ENCODE measurements at regions not wholly inside any gene's neighbourhood (a gene's known extent, or its start where the extent isn't known, plus 50 kb on each side); places are given as distances from the start of the nearest gene placed in this dataset.
"Not testable (repeated sequence)": the region's sequence is repeated elsewhere in the genome, so short reads cannot be mapped to it uniquely, and the experiment has no call there.

DNA sequence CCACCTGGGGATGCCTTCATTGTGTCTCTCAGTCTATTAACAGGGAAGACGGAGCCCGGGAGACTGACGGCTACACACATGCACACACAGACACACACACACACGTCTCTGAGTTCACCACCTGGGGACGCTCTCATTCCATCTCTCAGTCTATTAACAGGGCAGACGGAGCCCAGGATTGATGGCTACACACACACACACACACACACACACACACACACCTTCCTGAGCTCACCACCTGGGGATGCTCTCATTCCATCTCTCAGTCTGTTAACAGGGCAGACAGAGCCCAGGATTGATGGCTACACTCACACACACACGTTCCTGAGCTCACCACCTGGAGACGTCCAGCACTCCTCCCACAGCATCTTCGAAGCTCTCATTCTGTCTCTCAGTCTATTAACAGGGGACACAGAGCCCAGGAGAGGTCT lies 143.9 kb downstream of the OR4M2 start:
- no peaks in the 10 kb centered on the region for H3K27me3 Mint-ChIP-seq (ENCODE audit: low read depth)
- no peaks in the 10 kb centered on the region for H3K36me3 Mint-ChIP-seq (ENCODE audit: low read depth)
- intact Hi-C loops (cut with micrococcal nuclease): no loop called here
- no peak overlapping the region for H3K27ac Mint-ChIP-seq
- DNase-seq (ENCODE audit: low spot score): no peak
- H3K4me1 Mint-ChIP-seq (ENCODE audit: low read depth): peaks cover 17% of the 10 kb centered on the region
- no peaks in the 10 kb centered on the region for H3K9me3 Mint-ChIP-seq
- H3K4me3 Mint-ChIP-seq (ENCODE audit: low read depth): no peak overlapping the region

DNA sequence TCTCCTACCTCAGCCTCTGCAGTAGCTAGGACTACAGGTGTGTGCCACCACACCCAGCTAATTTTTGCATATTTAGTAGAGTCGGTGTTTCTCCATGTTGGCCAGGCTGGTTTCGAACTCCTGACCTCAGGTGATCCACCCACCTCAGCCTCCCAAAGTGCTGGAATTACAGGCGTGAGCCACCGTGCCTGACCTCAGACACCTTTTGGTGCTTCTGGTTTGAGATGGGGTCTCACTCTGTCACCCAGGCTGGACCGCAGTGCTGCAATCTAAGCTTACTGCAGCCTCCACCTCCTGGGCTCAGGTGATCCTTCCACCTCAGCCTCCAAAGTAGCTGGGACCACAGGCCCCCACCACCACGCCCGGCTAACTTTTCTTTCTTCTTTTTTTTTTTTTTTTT lies 144.6 kb downstream of the OR4M2 start:
- H3K9me3 Mint-ChIP-seq; H3K36me3 Mint-ChIP-seq (ENCODE audit: low read depth); intact Hi-C loops (cut with micrococcal nuclease); H3K4me3 Mint-ChIP-seq (ENCODE audit: low read depth); H3K27me3 Mint-ChIP-seq (ENCODE audit: low read depth); H3K27ac Mint-ChIP-seq; DNase-seq (ENCODE audit: low spot score): not testable (repeated sequence)
- peaks cover 17% of the 10 kb centered on the region for H3K4me1 Mint-ChIP-seq (ENCODE audit: low read depth)

DNA sequence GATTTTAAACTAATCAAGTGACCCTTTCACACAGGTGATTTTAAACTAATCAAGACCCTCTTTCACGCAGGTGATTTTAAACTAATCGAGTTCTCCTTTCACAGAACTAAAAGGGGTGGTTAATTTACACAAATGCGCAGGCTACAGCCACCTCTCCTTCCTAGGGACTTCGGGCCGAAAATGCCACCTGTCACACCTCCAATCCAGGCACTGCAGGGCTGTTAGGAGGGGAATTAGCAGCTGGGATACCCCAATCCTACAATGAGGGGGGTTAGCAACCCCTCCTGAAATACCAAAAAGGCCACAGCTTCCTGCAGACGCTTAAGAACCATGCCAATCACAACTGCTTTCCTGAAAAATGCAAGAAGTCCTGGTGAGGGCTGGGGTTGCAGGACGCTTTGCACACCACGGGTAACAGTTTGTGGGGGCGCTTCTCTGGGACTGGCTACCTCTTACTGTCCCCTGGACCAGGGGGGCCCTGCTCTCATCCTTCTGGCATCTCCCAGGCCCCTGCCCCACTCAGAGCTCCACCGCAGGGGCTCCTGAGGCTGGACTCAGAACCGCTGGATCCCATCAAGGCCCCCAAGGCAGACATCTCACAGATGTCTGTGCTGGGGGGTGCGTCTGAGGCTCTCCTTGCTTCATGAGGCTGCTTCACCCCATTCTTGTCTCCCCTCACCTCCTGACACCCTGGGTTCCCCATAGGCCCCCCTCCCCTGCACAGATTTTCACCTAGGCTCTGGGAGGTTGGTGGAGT lies 145.9 kb downstream of the OR4M2 start:
- intact Hi-C loops (cut with micrococcal nuclease): no loop called here
- Mint-ChIP-seq H3K4me1 (ENCODE audit: low read depth) (peaks cover 12% of the 10 kb centered on the region), H3K4me3 (ENCODE audit: low read depth) (no peak overlapping the region), H3K27me3 (ENCODE audit: low read depth) (no peaks in the 10 kb centered on the region), H3K36me3 (ENCODE audit: low read depth) (no peaks in the 10 kb centered on the region), H3K27ac (no peak overlapping the region), H3K9me3 (no peaks in the 10 kb centered on the region)
- DNase-seq (ENCODE audit: low spot score): no peak

DNA sequence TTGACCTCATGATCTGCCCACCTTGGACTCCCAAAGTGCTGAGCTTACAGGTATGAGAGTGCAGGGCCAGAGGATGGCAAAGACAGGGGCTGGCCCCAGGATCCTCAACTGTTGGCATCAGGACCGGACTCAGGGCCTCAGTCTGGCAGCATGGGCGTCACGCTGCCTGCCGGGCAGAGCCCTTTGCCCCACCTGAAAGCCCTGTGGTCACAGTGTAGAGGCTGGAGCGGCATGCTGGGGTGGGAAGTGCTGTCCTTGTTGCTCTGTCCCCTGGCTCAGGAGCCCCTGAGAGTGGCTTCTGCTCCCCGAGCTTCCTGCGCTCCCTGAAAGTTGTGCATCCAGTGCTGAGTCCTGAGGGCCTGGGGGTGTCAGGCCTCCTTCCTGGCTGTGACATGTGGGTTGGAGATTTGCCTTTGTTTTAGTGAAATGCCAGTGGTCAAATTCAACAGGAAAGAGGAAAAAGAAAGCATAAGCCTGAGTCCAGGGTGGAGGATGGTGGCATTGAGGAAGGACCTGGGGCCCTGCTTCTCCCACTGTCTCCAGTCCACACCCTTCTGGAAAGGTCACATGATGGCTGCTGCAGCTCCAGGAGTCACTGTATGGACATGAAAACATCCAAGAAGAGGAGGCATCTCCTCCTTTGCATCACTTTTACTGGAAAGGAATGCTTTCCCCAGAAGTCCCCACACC lies 147.2 kb downstream of the OR4M2 start:
- intact Hi-C loops (cut with micrococcal nuclease): no loop called here
- no peak overlapping the region for H3K4me3 Mint-ChIP-seq (ENCODE audit: low read depth)

DNA sequence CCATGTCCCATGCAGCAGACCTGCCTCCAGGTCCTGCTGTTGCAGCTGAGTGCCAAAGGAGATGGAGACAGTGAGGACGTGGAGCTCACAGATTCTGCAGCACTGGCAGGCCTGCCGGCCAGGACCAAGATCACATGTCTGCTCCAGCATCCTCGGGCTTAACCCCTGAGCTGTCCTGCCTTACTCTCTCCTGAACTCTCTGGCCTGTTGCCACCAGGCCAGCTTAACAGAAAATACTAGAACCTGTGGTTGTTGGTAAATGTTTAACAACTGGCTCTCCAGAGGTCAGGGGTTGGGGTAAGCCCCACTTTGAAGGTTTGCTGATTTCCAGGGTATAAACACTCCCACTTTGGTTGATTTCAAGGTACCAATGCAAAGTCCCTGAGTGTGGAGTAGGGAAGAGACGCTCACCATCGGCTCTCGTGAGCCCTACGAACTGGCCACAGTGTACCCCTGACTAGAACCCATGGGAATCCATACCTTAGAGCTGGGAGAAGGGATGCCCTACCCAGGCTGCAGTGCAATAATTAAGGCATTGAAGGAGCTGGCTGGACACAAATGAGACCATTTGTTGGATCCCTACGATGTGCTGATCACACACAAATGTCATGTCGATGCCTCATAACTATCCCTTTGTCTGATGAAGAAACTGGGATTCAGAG lies 147.9 kb downstream of the OR4M2 start:
- peaks cover 5% of the 10 kb centered on the region for H3K27me3 Mint-ChIP-seq (ENCODE audit: low read depth)
- no peak overlapping the region for H3K4me3 Mint-ChIP-seq (ENCODE audit: low read depth)
- no peak for DNase-seq (ENCODE audit: low spot score)
- H3K36me3 Mint-ChIP-seq (ENCODE audit: low read depth): no peaks in the 10 kb centered on the region
- intact Hi-C loops (cut with micrococcal nuclease): no loop called here
- H3K4me1 Mint-ChIP-seq (ENCODE audit: low read depth): peaks cover 4% of the 10 kb centered on the region
- H3K27ac Mint-ChIP-seq: no peak overlapping the region
- H3K9me3 Mint-ChIP-seq: no peaks in the 10 kb centered on the region

More for the DNA sequence above, 147.2 kb downstream of the OR4M2 start:
- Mint-ChIP-seq H3K27me3 (ENCODE audit: low read depth) (peaks cover 5% of the 10 kb centered on the region), H3K4me1 (ENCODE audit: low read depth) (peaks cover 4% of the 10 kb centered on the region), H3K27ac (no peak overlapping the region), H3K9me3 (no peaks in the 10 kb centered on the region), H3K36me3 (ENCODE audit: low read depth) (no peaks in the 10 kb centered on the region)
- DNase-seq (ENCODE audit: low spot score): no peak

DNA sequence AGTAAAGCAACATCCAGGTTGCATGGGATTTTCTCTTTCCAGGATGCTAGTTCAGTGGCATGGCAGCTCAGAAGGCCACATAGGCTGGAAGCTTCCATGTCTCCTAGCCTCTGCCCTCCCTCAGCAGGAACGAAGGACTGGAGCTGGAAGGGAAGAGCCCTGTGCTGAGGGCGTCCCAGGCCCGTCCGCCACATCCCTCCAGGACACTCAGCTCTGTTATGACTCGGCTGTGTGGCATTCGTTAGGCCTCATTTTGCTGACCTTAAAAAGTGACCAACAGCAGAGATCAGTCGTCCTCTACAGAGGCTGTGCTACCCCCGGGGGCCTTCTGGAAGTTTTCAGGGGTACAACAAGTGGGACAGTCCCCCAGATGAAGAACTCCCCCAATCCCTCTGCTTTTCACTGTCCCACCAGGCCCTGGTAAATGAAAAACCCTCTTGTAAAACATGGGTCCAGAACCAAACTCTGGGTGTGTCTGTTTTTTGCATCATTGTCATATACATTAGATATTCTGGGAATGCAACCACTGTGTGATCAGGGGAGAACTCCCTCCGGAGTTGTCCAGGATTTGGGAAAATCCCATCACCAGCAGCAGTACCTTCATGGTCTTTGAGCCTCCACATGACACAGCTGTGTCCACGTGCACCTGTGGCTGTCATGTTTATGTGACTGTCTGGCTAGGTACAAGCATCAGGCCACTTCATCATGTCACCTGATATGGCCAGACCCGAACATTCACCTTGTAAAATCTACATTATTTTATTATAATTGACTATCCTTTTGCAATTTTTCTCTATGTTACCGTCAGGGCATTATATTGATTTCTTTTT lies 149.9 kb downstream of the OR4M2 start:
- Mint-ChIP-seq H3K36me3 (ENCODE audit: low read depth) (no peaks in the 10 kb centered on the region), H3K27me3 (ENCODE audit: low read depth) (peaks cover 5% of the 10 kb centered on the region), H3K4me3 (ENCODE audit: low read depth) (no peak overlapping the region), H3K9me3 (no peaks in the 10 kb centered on the region), H3K4me1 (ENCODE audit: low read depth) (no peaks in the 10 kb centered on the region), H3K27ac (no peak overlapping the region)
- intact Hi-C loops (cut with micrococcal nuclease): no loop called here
- DNase-seq (ENCODE audit: low spot score): no peak

DNA sequence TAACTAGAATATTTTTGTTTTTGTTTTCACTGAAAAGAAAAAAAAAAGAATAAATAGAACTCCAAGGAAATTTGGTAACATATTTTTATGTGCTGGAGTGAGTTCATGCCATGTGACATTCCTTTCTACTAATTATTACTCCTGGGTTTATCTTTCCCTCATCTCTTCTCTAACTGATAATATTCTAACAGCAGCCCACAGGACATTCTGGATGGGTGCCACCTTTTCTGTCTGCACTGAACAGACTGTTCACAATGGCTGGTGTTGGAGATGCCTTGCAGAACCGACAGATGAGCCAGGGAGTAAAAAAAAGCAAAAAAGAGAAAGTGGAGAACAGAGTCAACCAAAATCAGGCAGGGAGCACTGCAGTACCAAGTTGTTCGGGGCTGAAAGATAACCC lies 151.3 kb downstream of the OR4M2 start:
- Mint-ChIP-seq H3K9me3 (no peaks in the 10 kb centered on the region), H3K27ac (no peak overlapping the region), H3K4me1 (ENCODE audit: low read depth) (no peaks in the 10 kb centered on the region), H3K4me3 (ENCODE audit: low read depth) (no peak overlapping the region), H3K27me3 (ENCODE audit: low read depth) (peaks cover 5% of the 10 kb centered on the region), H3K36me3 (ENCODE audit: low read depth) (no peaks in the 10 kb centered on the region)
- DNase-seq (ENCODE audit: low spot score): no peak
- intact Hi-C loops (cut with micrococcal nuclease): no loop called here

DNA sequence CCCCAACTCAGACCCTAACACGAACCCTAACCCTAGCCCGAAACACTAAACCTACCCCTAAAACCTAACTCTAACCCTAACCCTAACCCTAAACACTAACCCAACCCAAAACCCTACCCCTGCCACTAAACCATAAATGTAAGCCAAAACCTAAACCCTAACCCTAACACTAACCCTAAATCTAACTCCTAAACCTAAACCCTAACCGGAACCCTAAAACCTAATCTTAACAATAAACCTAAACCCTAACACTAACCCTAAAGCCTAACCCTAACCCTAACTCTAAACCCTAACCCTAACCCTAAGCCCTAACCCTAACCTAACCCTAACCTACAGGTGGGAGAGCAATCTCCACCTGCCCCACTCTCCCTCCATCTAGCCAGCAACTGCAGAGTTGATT lies 152.3 kb downstream of the OR4M2 start:
- Mint-ChIP-seq H3K36me3 (ENCODE audit: low read depth) (no peaks in the 10 kb centered on the region), H3K9me3 (no peaks in the 10 kb centered on the region), H3K27ac (no peak overlapping the region), H3K27me3 (ENCODE audit: low read depth) (peaks cover 5% of the 10 kb centered on the region), H3K4me3 (ENCODE audit: low read depth) (no peak overlapping the region), H3K4me1 (ENCODE audit: low read depth) (no peaks in the 10 kb centered on the region)
- no peak for DNase-seq (ENCODE audit: low spot score)
- intact Hi-C loops (cut with micrococcal nuclease): no loop called here

DNA sequence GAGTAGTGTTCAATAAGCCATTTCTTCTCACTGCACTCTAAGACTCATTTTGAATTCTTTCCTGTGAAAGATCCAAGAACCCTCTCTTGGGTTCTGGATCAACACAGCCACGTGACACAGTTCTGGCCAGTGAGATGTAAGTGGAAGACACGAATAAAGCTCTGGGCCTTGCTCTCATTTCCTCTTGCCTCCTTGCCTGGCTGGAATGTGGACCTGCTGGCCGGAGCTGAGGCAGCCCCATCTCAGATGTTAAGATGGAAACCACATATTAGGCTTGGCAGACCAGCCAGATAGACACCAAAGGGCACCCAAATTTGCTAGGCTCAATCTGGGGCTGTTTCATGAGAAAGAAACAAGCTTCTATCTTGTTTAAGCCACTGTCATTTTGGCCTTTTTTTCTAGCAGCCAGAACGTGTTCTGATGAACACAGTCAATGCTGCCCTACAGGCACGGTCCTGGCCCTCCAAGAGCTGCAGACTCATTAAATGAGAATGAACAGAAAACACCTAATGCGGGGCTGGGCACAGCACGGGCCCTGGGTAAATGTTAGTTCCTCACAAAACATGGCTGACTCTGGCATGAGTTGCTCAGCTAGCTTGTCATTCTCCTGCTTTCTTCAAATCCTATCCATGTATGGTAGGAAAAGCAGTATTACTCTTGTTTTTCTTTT lies 155.1 kb downstream of the OR4M2 start:
- intact Hi-C loops (cut with micrococcal nuclease); H3K9me3 Mint-ChIP-seq; H3K27ac Mint-ChIP-seq: not testable (repeated sequence)

DNA sequence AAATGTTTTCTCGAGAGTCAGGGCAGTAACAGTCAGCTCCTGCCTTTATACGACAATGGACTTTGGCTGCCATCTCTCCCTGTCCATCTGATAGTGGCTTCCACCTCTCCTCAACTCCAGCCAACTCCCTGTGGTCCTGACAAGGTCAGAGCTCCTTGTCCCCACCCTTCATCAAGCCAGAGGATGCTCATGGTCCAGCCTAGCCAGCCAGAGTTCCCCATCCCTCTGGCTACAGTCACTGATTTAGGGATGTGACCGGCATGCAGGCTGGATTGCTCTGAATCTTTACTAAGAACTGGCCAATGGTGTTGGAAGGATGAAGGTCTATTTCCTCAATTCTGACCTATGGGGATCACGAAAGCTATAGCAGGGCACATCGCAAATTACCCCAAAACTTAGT lies 156.1 kb downstream of the OR4M2 start:
- no peak for DNase-seq (ENCODE audit: low spot score)
- Mint-ChIP-seq H3K9me3 (no peaks in the 10 kb centered on the region), H3K36me3 (ENCODE audit: low read depth) (no peaks in the 10 kb centered on the region), H3K4me1 (ENCODE audit: low read depth) (no peaks in the 10 kb centered on the region), H3K4me3 (ENCODE audit: low read depth) (no peak overlapping the region), H3K27me3 (ENCODE audit: low read depth) (peaks cover 5% of the 10 kb centered on the region), H3K27ac (no peak overlapping the region)
- intact Hi-C loops (cut with micrococcal nuclease): no loop called here

More for the DNA sequence above, 155.1 kb downstream of the OR4M2 start:
- not testable (repeated sequence) for H3K4me3 Mint-ChIP-seq (ENCODE audit: low read depth); DNase-seq (ENCODE audit: low spot score); H3K27me3 Mint-ChIP-seq (ENCODE audit: low read depth); H3K4me1 Mint-ChIP-seq (ENCODE audit: low read depth); H3K36me3 Mint-ChIP-seq (ENCODE audit: low read depth)

DNA sequence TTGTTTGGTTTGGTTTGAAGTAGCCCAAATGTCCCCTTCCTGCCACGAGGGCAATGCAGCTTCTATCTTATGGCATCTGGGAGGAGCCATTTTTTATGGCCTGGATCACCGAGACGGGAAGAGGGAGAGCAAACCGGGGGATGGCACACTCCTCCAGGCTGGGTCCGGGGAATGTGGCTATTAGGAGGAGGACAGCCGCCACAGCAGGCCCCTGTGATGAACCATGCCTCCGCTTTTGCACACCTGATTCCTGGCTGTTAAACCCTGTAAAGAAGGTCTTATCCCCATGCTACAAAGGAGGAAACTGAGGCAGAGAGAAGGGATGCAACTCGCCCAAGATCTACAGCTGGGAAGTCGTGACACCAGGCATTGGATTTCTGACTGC lies 157.6 kb downstream of the OR4M2 start:
- no peak for DNase-seq (ENCODE audit: low spot score)
- Mint-ChIP-seq H3K27ac (no peak overlapping the region), H3K4me1 (ENCODE audit: low read depth) (no peaks in the 10 kb centered on the region), H3K9me3 (no peaks in the 10 kb centered on the region), H3K27me3 (ENCODE audit: low read depth) (no peaks in the 10 kb centered on the region), H3K4me3 (ENCODE audit: low read depth) (no peak overlapping the region), H3K36me3 (ENCODE audit: low read depth) (no peaks in the 10 kb centered on the region)
- intact Hi-C loops (cut with micrococcal nuclease): no loop called here

DNA sequence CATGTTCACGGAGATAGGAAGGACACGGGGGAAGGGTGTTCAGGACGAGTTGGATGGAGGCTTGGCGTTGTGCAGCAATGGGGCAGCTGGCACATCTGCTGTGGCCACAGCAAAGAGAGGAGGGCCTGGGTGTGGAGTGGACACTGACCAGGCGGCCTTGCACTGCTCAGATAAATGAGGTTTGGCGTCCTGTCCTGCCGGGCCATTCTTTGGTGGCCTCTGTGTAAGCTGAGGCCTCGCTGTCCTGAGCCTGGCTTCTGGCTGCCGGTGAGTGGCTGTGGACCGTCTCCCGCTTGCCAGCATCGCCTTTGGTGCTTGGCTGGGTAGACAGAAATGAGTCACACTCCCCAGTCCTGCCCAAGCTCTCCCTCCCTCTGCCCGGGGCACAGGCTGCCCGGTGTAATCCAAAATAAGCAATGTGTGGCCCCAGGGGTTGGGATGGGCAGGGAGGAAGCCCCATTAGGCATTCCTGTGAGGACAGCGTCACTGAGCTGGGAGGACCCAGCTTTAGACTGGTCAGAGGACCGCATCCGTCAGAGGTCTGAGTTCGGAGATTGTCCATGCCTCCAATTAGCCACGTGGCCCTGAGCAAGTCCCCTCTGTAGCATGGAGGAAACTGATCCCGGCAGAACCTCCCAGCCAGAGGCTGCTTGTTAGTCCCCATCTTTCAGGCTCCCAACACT lies 158.1 kb downstream of the OR4M2 start:
- H3K4me1 Mint-ChIP-seq (ENCODE audit: low read depth); H3K9me3 Mint-ChIP-seq; H3K27me3 Mint-ChIP-seq (ENCODE audit: low read depth); DNase-seq (ENCODE audit: low spot score); H3K27ac Mint-ChIP-seq; intact Hi-C loops (cut with micrococcal nuclease); H3K4me3 Mint-ChIP-seq (ENCODE audit: low read depth); H3K36me3 Mint-ChIP-seq (ENCODE audit: low read depth): not testable (repeated sequence)
